Caco-2 (cell line): ENCODE measurements at regions not wholly inside any gene's neighbourhood (a gene's known extent, or its start where the extent isn't known, plus 50 kb on each side); places are given as distances from the start of the nearest gene placed in this dataset.
A peak's percentile ranks its signal among the peaks of the same experiment; 100 is the strongest.

Source experiments
- BruUV-seq: library from RNA; stranded (reverse); fragments of 400-500 nt; replicated peaks from 2 replicates; lab custom pipeline; 2021; lab: Mats Ljungman, UMichigan
- CTCF ChIA-PET: fragments of 300-600 bp; sonication (Branson Sonifier 250); formaldehyde crosslinking; loops from one replicate; lab custom pipeline; 2022; ENCODE audit warnings: antibody characterized with exemption; lab: Charles Lee
- POLR2A ChIA-PET: fragments of 300-600 bp; sonication (Branson Sonifier 250); formaldehyde crosslinking; loops from one replicate; lab custom pipeline; 2022; ENCODE audit warnings: antibody characterized with exemption; lab: Charles Lee
- DNase-seq, 2 experiments: peaks; one replicate each; pipeline versions ENCODE4 v3.0.0 to v3.0.0-alpha.2; 2020 to 2022
- H3K27me3 ChIP-seq: replicated peaks from 2 replicates; pipeline ENCODE4 v1.6.0; 2011; ENCODE audit warnings: low read length; ENCODE audit not compliant: control insufficient read depth, insufficient read depth
- H3K36me3 ChIP-seq: 2 replicates; pipeline ENCODE4 v1.5.1; 2011; ENCODE audit warnings: low read length; ENCODE audit not compliant: control insufficient read depth, insufficient read depth
- H3K4me1 ChIP-seq: fragments of 250-450 bp; sonication (Bioruptor Pico); 2 replicates; pipeline ENCODE4 v1.5.1; 2020; ENCODE audit warnings: mild to moderate bottlenecking
- H3K4me3 ChIP-seq: 2 replicates; pipeline ENCODE4 v1.5.1; 2011; ENCODE audit warnings: low read depth, mild to moderate bottlenecking, control low read depth, low read length
- H3K9me3 ChIP-seq: fragments of 250-450 bp; sonication (Bioruptor Pico); 2 replicates; pipeline ENCODE4 v1.5.1; 2020; ENCODE audit warnings: mild to moderate bottlenecking, moderate library complexity
- H3K27ac Mint-ChIP-seq: one replicate; pipeline ENCODE4 v1.8.0; 2022; ENCODE audit warnings: mixed read lengths; ENCODE audit not compliant: unreplicated experiment
- H3K27me3 Mint-ChIP-seq: one replicate; pipeline ENCODE4 v1.8.0; 2022; ENCODE audit warnings: mixed read lengths; ENCODE audit not compliant: insufficient read depth, unreplicated experiment
- H3K36me3 Mint-ChIP-seq: one replicate; pipeline ENCODE4 v1.8.0; 2022; ENCODE audit warnings: mild to moderate bottlenecking, mixed read lengths; ENCODE audit not compliant: insufficient read depth, unreplicated experiment
- H3K4me1 Mint-ChIP-seq: one replicate; pipeline ENCODE4 v1.8.0; 2022; ENCODE audit warnings: low read depth, mixed read lengths; ENCODE audit not compliant: unreplicated experiment
- H3K4me3 Mint-ChIP-seq: one replicate; pipeline ENCODE4 v1.8.0; 2022; ENCODE audit warnings: mild to moderate bottlenecking, moderate library complexity, mixed read lengths; ENCODE audit not compliant: unreplicated experiment
- H3K9me3 Mint-ChIP-seq: one replicate; pipeline ENCODE4 v1.8.0; 2022; ENCODE audit warnings: mixed read lengths; ENCODE audit not compliant: unreplicated experiment
- CTCF ChIP-seq, 2 experiments: fragments of 200-600 bp in 1 of 2; IDR thresholded peaks; 1 replicate in 1 of 2; 2 replicates in 1 of 2; pipeline versions ENCODE4 v1.5.1 to v1.8.0; 2011 to 2022; ENCODE audit warnings: antibody characterized with exemption in 1 of 2, control low read depth in 1 of 2, inconsistent platforms in 1 of 2, low read depth in 1 of 2, low read length in 1 of 2, mild to moderate bottlenecking in 1 of 2, moderate library complexity in 1 of 2; ENCODE audit not compliant: insufficient read depth in 1 of 2, severe bottlenecking in 1 of 2, unreplicated experiment in 1 of 2
- intact Hi-C: fragments of 100-400 bp; cut with micrococcal nuclease; formaldehyde crosslinking; loops from one replicate; pipeline ENCODE4 v1.10.0; 2022; ENCODE audit not compliant: unreplicated experiment

DNA sequence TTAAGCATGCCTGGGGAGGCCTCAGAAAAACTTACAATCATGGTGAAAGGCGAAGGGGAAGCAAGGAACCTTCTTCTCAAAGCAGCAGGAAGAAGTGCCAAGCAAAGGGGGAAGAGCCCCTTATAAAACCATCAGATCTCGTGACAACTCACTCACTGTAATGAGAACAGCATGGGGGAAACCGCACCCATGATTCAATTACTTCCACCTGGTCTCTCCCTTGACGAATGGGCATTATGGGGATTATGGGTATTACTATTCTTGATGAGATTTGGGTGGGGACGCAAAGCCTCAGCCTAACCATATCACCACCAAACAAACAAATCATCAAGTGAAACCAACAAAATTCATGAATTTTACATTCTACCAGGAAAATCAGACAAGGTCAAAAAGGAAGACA is 76.7 kb upstream of the TAB3 start:
- Histone ChIP-seq H3K27me3 (no peaks in the 10 kb centered on the region), H3K9me3 (no peaks in the 10 kb centered on the region), H3K4me3 (no peak overlapping the region), H3K4me1 (no peaks in the 10 kb centered on the region), H3K36me3 (no peaks in the 10 kb centered on the region)
- ChIA-PET CTCF (no interaction called here), POLR2A (no interaction called here)
- no peak overlapping the region for H3K4me3 Mint-ChIP-seq
- no peaks in the 10 kb centered on the region for H3K36me3 Mint-ChIP-seq
- BruUV-seq = no TSS peak
- no peak for TF ChIP-seq CTCF (IDR thresholded peaks at IDR 0.05; ENCODE audit: insufficient read depth in 1 of 2, low read depth in 1 of 2, low read length in 1 of 2, severe bottlenecking in 1 of 2, unreplicated experiment in 1 of 2)
- H3K4me1 Mint-ChIP-seq = peaks cover 7% of the 10 kb centered on the region
- no peak for DNase-seq
- no peak overlapping the region for H3K27ac Mint-ChIP-seq
- intact Hi-C loops = no loop called here
- no peaks in the 10 kb centered on the region for H3K9me3 Mint-ChIP-seq
- no peaks in the 10 kb centered on the region for H3K27me3 Mint-ChIP-seq

DNA sequence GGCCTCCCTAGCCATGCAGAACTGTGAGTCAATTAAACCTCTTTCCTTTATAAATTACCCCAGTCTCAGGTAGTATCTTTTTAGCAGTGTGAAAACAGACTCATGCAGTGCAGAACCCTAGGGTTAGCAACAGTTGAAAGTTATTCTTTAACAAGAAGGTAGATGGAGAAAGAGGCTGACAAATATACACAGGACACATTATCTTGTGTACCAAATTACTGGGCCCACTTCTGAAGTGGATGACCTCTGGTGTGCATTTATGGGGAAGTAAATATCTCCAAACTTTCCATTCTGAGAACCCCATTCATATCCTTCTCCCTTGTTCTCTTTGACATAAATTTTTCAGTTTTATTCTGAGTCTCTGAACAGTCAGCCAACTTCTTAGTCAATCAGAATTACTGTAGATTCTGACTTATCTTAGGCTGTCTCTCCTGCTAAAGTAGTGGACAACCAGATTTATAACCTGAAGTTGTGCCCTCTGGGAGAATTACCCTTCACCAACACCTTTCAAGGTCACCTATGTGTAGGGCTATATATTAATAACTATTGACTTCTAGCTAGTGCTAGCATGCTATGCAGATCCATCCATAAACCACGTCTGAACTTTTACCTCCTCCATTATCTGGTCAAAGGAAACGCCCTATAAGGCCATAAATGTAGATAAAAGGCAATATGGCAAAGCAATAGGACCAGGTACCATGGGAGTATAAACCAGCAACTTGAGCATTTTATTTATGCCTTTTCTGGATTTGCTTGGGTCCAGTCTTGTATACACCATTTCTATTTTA is 72.5 kb upstream of the TAB3 start:
- Mint-ChIP-seq H3K27me3 (no peaks in the 10 kb centered on the region), H3K4me3 (no peak overlapping the region), H3K36me3 (no peaks in the 10 kb centered on the region), H3K4me1 (peaks cover 2% of the 10 kb centered on the region), H3K9me3 (no peaks in the 10 kb centered on the region), H3K27ac (no peak overlapping the region)
- intact Hi-C loops = no loop called here
- H3K36me3 ChIP-seq = no peaks in the 10 kb centered on the region
- no peaks in the 10 kb centered on the region for H3K4me1 ChIP-seq
- H3K9me3 ChIP-seq = no peaks in the 10 kb centered on the region
- DNase-seq = no peak
- POLR2A ChIA-PET = no interaction called here
- H3K27me3 ChIP-seq = no peaks in the 10 kb centered on the region
- CTCF ChIA-PET = no interaction called here
- TF ChIP-seq CTCF (IDR thresholded peaks at IDR 0.05; ENCODE audit: insufficient read depth in 1 of 2, low read depth in 1 of 2, low read length in 1 of 2, severe bottlenecking in 1 of 2, unreplicated experiment in 1 of 2) = no peak
- H3K4me3 ChIP-seq = no peak overlapping the region
- no TSS peak for BruUV-seq

DNA sequence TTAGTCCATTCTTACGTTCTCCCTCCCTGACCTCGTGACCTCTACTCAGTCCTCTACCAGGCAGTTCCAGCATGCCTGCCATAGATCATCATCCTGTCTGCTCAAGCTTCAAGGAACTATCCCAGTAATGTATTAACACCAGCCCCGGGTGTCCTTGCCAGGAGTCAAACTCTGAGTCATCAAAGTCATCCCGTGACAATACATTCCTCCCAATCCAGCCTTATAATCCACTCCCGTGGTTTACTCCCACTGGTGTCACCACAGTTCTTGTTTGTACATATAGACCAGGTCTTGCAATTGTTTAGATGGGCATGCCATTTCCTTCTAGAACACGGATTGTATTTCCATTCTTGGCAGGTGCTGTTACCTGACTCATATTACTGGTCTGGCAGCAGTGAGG is 68.7 kb upstream of the TAB3 start:
- H3K4me3 ChIP-seq = no peak overlapping the region
- Mint-ChIP-seq H3K36me3 (no peaks in the 10 kb centered on the region), H3K27me3 (no peaks in the 10 kb centered on the region), H3K9me3 (no peaks in the 10 kb centered on the region), H3K4me1 (no peaks in the 10 kb centered on the region), H3K27ac (no peak overlapping the region), H3K4me3 (no peak overlapping the region)
- H3K36me3 ChIP-seq = no peaks in the 10 kb centered on the region
- peak in 1 of 2 experiments; percentile 61 for DNase-seq
- intact Hi-C loops = no loop called here
- ChIA-PET POLR2A (no interaction called here), CTCF (no interaction called here)
- H3K27me3 ChIP-seq = no peaks in the 10 kb centered on the region
- TF ChIP-seq CTCF (IDR thresholded peaks at IDR 0.05; ENCODE audit: insufficient read depth in 1 of 2, low read depth in 1 of 2, low read length in 1 of 2, severe bottlenecking in 1 of 2, unreplicated experiment in 1 of 2) = no peak
- H3K9me3 ChIP-seq = no peaks in the 10 kb centered on the region
- no TSS peak for BruUV-seq
- H3K4me1 ChIP-seq = no peaks in the 10 kb centered on the region
